K562 (cell line): ENCODE measurements at regions not wholly inside any gene's neighbourhood (a gene's known extent, or its start where the extent isn't known, plus 50 kb on each side); places are given as distances from the start of the nearest gene placed in this dataset.

Experiments used
- ATAC-seq: fragments of 200-7000 bp; cut with Tn5 transposase; 3 replicates; pipeline ENCODE4 v1.9.1; 2020; ENCODE audit warnings: moderate library complexity
- BruUV-seq: library from RNA; stranded (reverse); fragments of 400-500 nt; replicated peaks from 2 replicates; lab custom pipeline; 2021; lab: Mats Ljungman, UMichigan
- CTCF ChIA-PET: fragments of 300-600 bp; formaldehyde crosslinking; extraction: SDS; loops from one replicate; lab custom pipeline; 2021; ENCODE audit warnings: low intra/inter-chr PET ratio; lab: Yijun Ruan, JAX
- POLR2A ChIA-PET: fragments of 300-600, 350-650 bp; sonication (Branson Sonifier 250); formaldehyde crosslinking; extraction: SDS; loops from one replicate; lab custom pipeline; 2021; ENCODE audit warnings: antibody characterized with exemption, inconsistent platforms; lab: Yijun Ruan, JAX
- DNase-seq, 4 experiments: peaks; one replicate each; pipeline versions ENCODE4 v3.0.0 to v3.0.0-alpha.2; 2011 to 2018; ENCODE audit warnings: low spot score in 3 of 4, mixed read lengths in 3 of 4; ENCODE audit errors: extremely low read depth in 1 of 4
- FAIRE-seq: peaks from 2 replicates; lab custom pipeline; 2011; peaks lifted over from hg19 to GRCh38; lab: Jason Lieb, UNC
- H2AFZ ChIP-seq: 2 replicates; pipeline ENCODE4 v1.6.0; 2011; ENCODE audit warnings: low read depth, low read length, control low read depth, inconsistent platforms
- H3K27ac ChIP-seq: fragments of 200-600 bp; 3 replicates; pipeline ENCODE4 v1.8.0; 2011; ENCODE audit warnings: low read depth, mild to moderate bottlenecking, control low read depth, inconsistent platforms, low read length, moderate library complexity, mixed read lengths; ENCODE audit errors: extremely low read depth
- H3K27me3 ChIP-seq, 2 experiments: fragments of 300-600 bp in 1 of 2; 2 replicates in 1 of 2; 3 replicates in 1 of 2; pipeline versions ENCODE4 v1.6.0 to v1.8.0; 2011; ENCODE audit warnings: inconsistent platforms in 2 of 2, low read length in 2 of 2, mild to moderate bottlenecking in 1 of 2, mixed read lengths in 1 of 2, moderate library complexity in 1 of 2; ENCODE audit not compliant: control insufficient read depth in 2 of 2, insufficient read depth in 2 of 2
- H3K36me3 ChIP-seq: fragments of 300-600 bp; 3 replicates; pipeline ENCODE4 v1.8.0; 2011; ENCODE audit warnings: mild to moderate bottlenecking, low read length, inconsistent platforms; ENCODE audit not compliant: control insufficient read depth, insufficient read depth
- H3K4me1 ChIP-seq, 2 experiments: fragments of 200-600 bp in 1 of 2; replicated peaks in 1 of 2; 2 replicates in 1 of 2; 3 replicates in 1 of 2; pipeline versions ENCODE4 v1.5.1 to v1.8.0; 2011; ENCODE audit warnings: inconsistent platforms in 2 of 2, low read length in 2 of 2, mild to moderate bottlenecking in 1 of 2, mixed read lengths in 1 of 2, moderate library complexity in 1 of 2; ENCODE audit not compliant: control insufficient read depth in 2 of 2, insufficient read depth in 2 of 2
- H3K4me2 ChIP-seq: 2 replicates; pipeline ENCODE4 v1.6.1; 2011; ENCODE audit warnings: low read length, control low read depth, inconsistent platforms, mixed read lengths; ENCODE audit not compliant: insufficient read depth
- H3K4me3 ChIP-seq: fragments of 200-600 bp; sonication (generic), shearing (Covaris generic); 2 replicates; pipeline ENCODE4 v1.5.1; 2016; ENCODE audit warnings: control low read depth, inconsistent platforms
- H3K79me2 ChIP-seq: fragments of 200-600 bp; 3 replicates; pipeline ENCODE4 v1.8.0; 2011; ENCODE audit warnings: low read length, inconsistent platforms; ENCODE audit not compliant: control insufficient read depth, insufficient read depth
- H3K9ac ChIP-seq, 2 experiments: 2 replicates each; pipeline versions ENCODE4 v1.6.0 to v1.6.1; 2011; ENCODE audit warnings: low read depth in 2 of 2, low read length in 2 of 2, control low read depth in 1 of 2, inconsistent platforms in 1 of 2, mild to moderate bottlenecking in 1 of 2, mixed read lengths in 1 of 2; ENCODE audit not compliant: insufficient read depth in 1 of 2
- H3K9me1 ChIP-seq: one replicate; pipeline ENCODE4 v1.6.0; 2011; ENCODE audit warnings: inconsistent platforms, mild to moderate bottlenecking, low read length, moderate library complexity; ENCODE audit not compliant: control insufficient read depth, insufficient read depth
- H3K9me3 ChIP-seq: replicated peaks from 2 replicates; pipeline ENCODE4 v1.5.1; 2011; ENCODE audit warnings: low read depth, low read length, inconsistent platforms; ENCODE audit not compliant: control insufficient read depth, insufficient read depth
- H4K20me1 ChIP-seq: replicated peaks from 2 replicates; pipeline ENCODE4 v1.6.1; 2011; ENCODE audit warnings: low read length, inconsistent platforms, mixed read lengths; ENCODE audit not compliant: control insufficient read depth, insufficient read depth
- CBFA2T3 ChIP-seq: fragments of 450-650 bp; IDR thresholded peaks from 2 replicates; pipeline ENCODE4 v1.6.1; 2017
- CEBPB ChIP-seq: fragments of 450-650 bp; IDR thresholded peaks from 2 replicates; pipeline ENCODE4 v1.6.1; 2016; ENCODE audit warnings: missing genetic modification characterization, missing compliant biosample characterization
- CXXC5 ChIP-seq: fragments of 250-450 bp; sonication (Bioruptor Pico); IDR thresholded peaks from 2 replicates; pipeline ENCODE4 v1.8.0; 2022; ENCODE audit warnings: inconsistent platforms, mild to moderate bottlenecking, moderate library complexity
- E2F3 ChIP-seq: fragments of 250-450 bp; sonication (Bioruptor Pico); IDR thresholded peaks from 2 replicates; pipeline ENCODE4 v1.4.0; 2020; ENCODE audit warnings: mild to moderate bottlenecking
- GABPB1 ChIP-seq: sonication (generic); formaldehyde crosslinking; IDR thresholded peaks from 2 replicates; pipeline ENCODE4 v1.8.0; 2022; ENCODE audit warnings: mild to moderate bottlenecking, missing genetic modification reagents
- KHSRP ChIP-seq: fragments of 450-650 bp; IDR thresholded peaks from 2 replicates; pipeline ENCODE4 v1.6.1; 2017
- KLF10 ChIP-seq: fragments of 250-450 bp; sonication (Bioruptor Pico); IDR thresholded peaks from 2 replicates; pipeline ENCODE4 v1.6.1; 2021; ENCODE audit warnings: matching md5 sums
- MEF2A ChIP-seq: IDR thresholded peaks from 2 replicates; pipeline ENCODE4 v1.6.1; 2011; ENCODE audit warnings: low read depth, mild to moderate bottlenecking, low read length, moderate library complexity; ENCODE audit not compliant: control insufficient read depth
- PCBP1 ChIP-seq: fragments of 200-400 bp; formaldehyde crosslinking; IDR thresholded peaks from 2 replicates; pipeline ENCODE4 v1.6.1; 2018; ENCODE audit warnings: mild to moderate bottlenecking, low read depth, low read length; ENCODE audit not compliant: poor library complexity, severe bottlenecking
- PHF21A ChIP-seq: fragments of 450-650 bp; IDR thresholded peaks from 2 replicates; pipeline ENCODE4 v1.6.1; 2017; ENCODE audit warnings: low read depth, borderline replicate concordance
- RBM39 ChIP-seq: fragments of 200-400 bp; formaldehyde crosslinking; optimal IDR thresholded peaks from 2 replicates; pipeline ENCODE3; 2018; ENCODE audit warnings: low read depth, low read length
- RNF2 ChIP-seq: sonication (generic); IDR thresholded peaks from 2 replicates; pipeline ENCODE4 v1.6.1; 2016
- ZC3H4 ChIP-seq: sonication (generic); formaldehyde crosslinking; IDR thresholded peaks from 2 replicates; pipeline ENCODE4 v1.9.0; 2021; ENCODE audit warnings: missing genetic modification reagents, borderline replicate concordance
- ZNF316 ChIP-seq: fragments of 450-650 bp; IDR thresholded peaks from 2 replicates; pipeline ENCODE4 v1.6.1; 2016
- ZNF695 ChIP-seq: fragments of 450-650 bp; formaldehyde crosslinking; IDR thresholded peaks from 2 replicates; pipeline ENCODE4 v1.4.0; 2020; ENCODE audit warnings: mild to moderate bottlenecking, moderate library complexity
- WGBS: fragments of 100-300 bp; shearing (Covaris generic); methylation state at CpG from one replicate; pipeline ENCODE4 v1.1.6; 2016; ENCODE audit warnings: low coverage, mixed read lengths; ENCODE audit not compliant: insufficient coverage; ENCODE audit errors: missing lambda C conversion rate; 5-methylcytosine and 5-hydroxymethylcytosine counted together
- in situ Hi-C: fragments of 300-500 bp; cut with MboI; formaldehyde crosslinking; loops from 4 replicates; pipeline ENCODE4 v1.15.0; 2018; ENCODE audit warnings: inconsistent platforms, mixed read lengths
- intact Hi-C: fragments of 100-400 bp; cut with micrococcal nuclease; formaldehyde crosslinking; loops from 2 replicates; pipeline ENCODE4 v1.14.2; 2022
- TF ChIP-seq, protein P1 (sequence below), 2 experiments: fragments of 450-650 bp in 1 of 2; sonication (generic) in 1 of 2; formaldehyde crosslinking; conservative IDR thresholded peaks; 2 replicates each; pipeline versions ENCODE4 v1.4.0 to v1.8.1; 2020 to 2022; ENCODE audit warnings: mild to moderate bottlenecking in 1 of 2, missing genetic modification reagents in 1 of 2
- TF ChIP-seq, protein P2 (sequence below): fragments of 450-650 bp; IDR thresholded peaks from 2 replicates; pipeline ENCODE4 v1.6.1; 2018; ENCODE audit not compliant: partially characterized antibody

GRCh38 chr1:4931486-4931885, 277.1 kb downstream of the AJAP1 start:
- FAIRE-seq (no peak), ATAC-seq (no peak), DNase-seq (no peak)
- no peaks in the 10 kb centered on the region for H3K79me2 ChIP-seq
- no peak overlapping the region for H3K4me2 ChIP-seq
- POLR2A ChIA-PET = no interaction called here
- WGBS = 4% methylated on average over 4 of the region's 4 CpGs
- in situ Hi-C loops = no loop called here
- H3K9me3 ChIP-seq = no peaks in the 10 kb centered on the region
- CTCF ChIA-PET = interaction anchor here (0.5 kb wide), 1 partner anchor 1470 kb away, joined by 3 read pairs; no protein-coding TSS in a partner anchor
- BruUV-seq = no TSS peak
- H3K27me3 ChIP-seq = no peaks in the 10 kb centered on the region
- TF ChIP-seq PCBP1 = no peak
- TF ChIP-seq CXXC5 (CRISPR knock-in tag) = no peak
- no peak for TF ChIP-seq GABPB1 (CRISPR knock-in tag)
- no peak for TF ChIP-seq CBFA2T3
- TF ChIP-seq ZC3H4 (CRISPR knock-in tag) = no peak
- TF ChIP-seq, protein P1, sequence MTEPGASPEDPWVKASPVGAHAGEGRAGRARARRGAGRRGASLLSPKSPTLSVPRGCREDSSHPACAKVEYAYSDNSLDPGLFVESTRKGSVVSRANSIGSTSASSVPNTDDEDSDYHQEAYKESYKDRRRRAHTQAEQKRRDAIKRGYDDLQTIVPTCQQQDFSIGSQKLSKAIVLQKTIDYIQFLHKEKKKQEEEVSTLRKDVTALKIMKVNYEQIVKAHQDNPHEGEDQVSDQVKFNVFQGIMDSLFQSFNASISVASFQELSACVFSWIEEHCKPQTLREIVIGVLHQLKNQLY (CRISPR knock-in tag; conservative IDR thresholded peaks at IDR 0.05) = no peak
- no peak for TF ChIP-seq ZNF695 (CRISPR knock-in tag)
- TF ChIP-seq CEBPB (tag) = no peak
- TF ChIP-seq PHF21A = no peak
- TF ChIP-seq MEF2A = no peak
- TF ChIP-seq KHSRP = no peak
- no peak for TF ChIP-seq E2F3 (CRISPR knock-in tag)
- no peak for TF ChIP-seq RBM39
- no peak for TF ChIP-seq ZNF316
- TF ChIP-seq, protein P2, sequence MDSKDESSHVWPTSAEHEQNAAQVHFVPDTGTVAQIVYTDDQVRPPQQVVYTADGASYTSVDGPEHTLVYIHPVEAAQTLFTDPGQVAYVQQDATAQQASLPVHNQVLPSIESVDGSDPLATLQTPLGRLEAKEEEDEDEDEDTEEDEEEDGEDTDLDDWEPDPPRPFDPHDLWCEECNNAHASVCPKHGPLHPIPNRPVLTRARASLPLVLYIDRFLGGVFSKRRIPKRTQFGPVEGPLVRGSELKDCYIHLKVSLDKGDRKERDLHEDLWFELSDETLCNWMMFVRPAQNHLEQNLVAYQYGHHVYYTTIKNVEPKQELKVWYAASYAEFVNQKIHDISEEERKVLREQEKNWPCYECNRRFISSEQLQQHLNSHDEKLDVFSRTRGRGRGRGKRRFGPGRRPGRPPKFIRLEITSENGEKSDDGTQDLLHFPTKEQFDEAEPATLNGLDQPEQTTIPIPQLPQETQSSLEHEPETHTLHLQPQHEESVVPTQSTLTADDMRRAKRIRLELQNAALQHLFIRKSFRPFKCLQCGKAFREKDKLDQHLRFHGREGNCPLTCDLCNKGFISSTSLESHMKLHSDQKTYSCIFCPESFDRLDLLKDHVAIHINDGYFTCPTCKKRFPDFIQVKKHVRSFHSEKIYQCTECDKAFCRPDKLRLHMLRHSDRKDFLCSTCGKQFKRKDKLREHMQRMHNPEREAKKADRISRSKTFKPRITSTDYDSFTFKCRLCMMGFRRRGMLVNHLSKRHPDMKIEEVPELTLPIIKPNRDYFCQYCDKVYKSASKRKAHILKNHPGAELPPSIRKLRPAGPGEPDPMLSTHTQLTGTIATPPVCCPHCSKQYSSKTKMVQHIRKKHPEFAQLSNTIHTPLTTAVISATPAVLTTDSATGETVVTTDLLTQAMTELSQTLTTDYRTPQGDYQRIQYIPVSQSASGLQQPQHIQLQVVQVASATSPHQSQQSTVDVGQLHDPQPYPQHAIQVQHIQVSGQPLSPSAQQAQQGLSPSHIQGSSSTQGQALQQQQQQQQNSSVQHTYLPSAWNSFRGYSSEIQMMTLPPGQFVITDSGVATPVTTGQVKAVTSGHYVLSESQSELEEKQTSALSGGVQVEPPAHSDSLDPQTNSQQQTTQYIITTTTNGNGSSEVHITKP = no peak
- TF ChIP-seq RNF2 = no peak
- no peak for TF ChIP-seq KLF10
- TF ChIP-seq, all 486 proteins: peak for 0
- H3K36me3 ChIP-seq = no peaks in the 10 kb centered on the region
- H3K4me1 ChIP-seq = no peaks in the 10 kb centered on the region
- intact Hi-C loops = no loop called here
- H3K9me1 ChIP-seq = no peaks in the 10 kb centered on the region
- H3K9ac ChIP-seq = no peak overlapping the region
- H4K20me1 ChIP-seq = no peaks in the 10 kb centered on the region
- no peak overlapping the region for H2AFZ ChIP-seq
- no peak overlapping the region for H3K4me3 ChIP-seq
- H3K27ac ChIP-seq = no peak overlapping the region
